ENCODE measurements at regions not wholly inside any gene's neighbourhood (a gene's known extent, or its start where the extent isn't known, plus 50 kb on each side); places are given as distances from the start of the nearest gene placed in this dataset.

- TF ChIP-seq YY1 (IDR thresholded peaks at IDR 0.05; ENCODE audit: low read depth) (no peak), RAD21 (IDR thresholded peaks at IDR 0.05; ENCODE audit: low read depth) (no peak), REST (IDR thresholded peaks at IDR 0.05; ENCODE audit: low read depth) (no peak), EP300 (IDR thresholded peaks at IDR 0.05; ENCODE audit: borderline replicate concordance) (no peak), NFIC (IDR thresholded peaks at IDR 0.05) (no peak), TAF1 (IDR thresholded peaks at IDR 0.05; ENCODE audit: low read depth) (no peak), ZBTB7A (IDR thresholded peaks at IDR 0.05; ENCODE audit: low read depth) (no peak), EGR1 (IDR thresholded peaks at IDR 0.05) (no peak), TEAD4 (IDR thresholded peaks at IDR 0.05) (no peak), MAX (IDR thresholded peaks at IDR 0.05) (no peak), CEBPB (IDR thresholded peaks at IDR 0.05) (no peak), USF1 (IDR thresholded peaks at IDR 0.05) (no peak), FOXM1 (IDR thresholded peaks at IDR 0.05; ENCODE audit: borderline replicate concordance, low read depth) (no peak), CREB1 (IDR thresholded peaks at IDR 0.05; ENCODE audit: low read depth) (no peak), TCF12 (IDR thresholded peaks at IDR 0.05; ENCODE audit: low read depth) (no peak)
Observed at GRCh38 chr11:86179646-86180064, 64.9 kb upstream of the EED start.

- TF ChIP-seq TEAD4 (IDR thresholded peaks at IDR 0.05) (no peak), NFIC (IDR thresholded peaks at IDR 0.05) (no peak), TAF1 (IDR thresholded peaks at IDR 0.05; ENCODE audit: low read depth) (no peak), RAD21 (IDR thresholded peaks at IDR 0.05; ENCODE audit: low read depth) (no peak)
Observed at GRCh38 chr11:86177302-86177701, 67.3 kb upstream of the EED start.

GRCh38 chr11:86176165-86176884 is 68.2 kb upstream of the EED start:
- no peak for TF ChIP-seq TEAD4 (IDR thresholded peaks at IDR 0.05)
- no peak for TF ChIP-seq ZBTB7A (IDR thresholded peaks at IDR 0.05; ENCODE audit: low read depth)
- TF ChIP-seq MAX (IDR thresholded peaks at IDR 0.05): no peak
- TF ChIP-seq USF1 (IDR thresholded peaks at IDR 0.05): no peak
- no peak for TF ChIP-seq EP300 (IDR thresholded peaks at IDR 0.05; ENCODE audit: borderline replicate concordance)
- no peak for TF ChIP-seq RAD21 (IDR thresholded peaks at IDR 0.05; ENCODE audit: low read depth)
- TF ChIP-seq TCF12 (IDR thresholded peaks at IDR 0.05; ENCODE audit: low read depth): no peak
- TF ChIP-seq NFIC (IDR thresholded peaks at IDR 0.05): no peak
- TF ChIP-seq REST (IDR thresholded peaks at IDR 0.05; ENCODE audit: low read depth): no peak
- no peak for TF ChIP-seq CREB1 (IDR thresholded peaks at IDR 0.05; ENCODE audit: low read depth)
- no peak for TF ChIP-seq FOXM1 (IDR thresholded peaks at IDR 0.05; ENCODE audit: borderline replicate concordance, low read depth)
- TF ChIP-seq TAF1 (IDR thresholded peaks at IDR 0.05; ENCODE audit: low read depth): no peak

- no peak for TF ChIP-seq USF1 (IDR thresholded peaks at IDR 0.05)
- TF ChIP-seq CEBPB (IDR thresholded peaks at IDR 0.05): no peak
- TF ChIP-seq TEAD4 (IDR thresholded peaks at IDR 0.05): no peak
- no peak for TF ChIP-seq CREB1 (IDR thresholded peaks at IDR 0.05; ENCODE audit: low read depth)
- TF ChIP-seq FOXM1 (IDR thresholded peaks at IDR 0.05; ENCODE audit: borderline replicate concordance, low read depth): no peak
Observed at GRCh38 chr11:86175626-86176025, 68.9 kb upstream of the EED start.

- TF ChIP-seq REST (IDR thresholded peaks at IDR 0.05; ENCODE audit: low read depth): no peak
- no peak for TF ChIP-seq YY1 (IDR thresholded peaks at IDR 0.05; ENCODE audit: low read depth)
- no peak for TF ChIP-seq TAF1 (IDR thresholded peaks at IDR 0.05; ENCODE audit: low read depth)
- TF ChIP-seq NFIC (IDR thresholded peaks at IDR 0.05): no peak
- TF ChIP-seq ZBTB7A (IDR thresholded peaks at IDR 0.05; ENCODE audit: low read depth): no peak
- no peak for TF ChIP-seq EGR1 (IDR thresholded peaks at IDR 0.05)
- no peak for TF ChIP-seq CEBPB (IDR thresholded peaks at IDR 0.05)
- TF ChIP-seq FOXM1 (IDR thresholded peaks at IDR 0.05; ENCODE audit: borderline replicate concordance, low read depth): no peak
- TF ChIP-seq CREB1 (IDR thresholded peaks at IDR 0.05; ENCODE audit: low read depth): no peak
- TF ChIP-seq TCF12 (IDR thresholded peaks at IDR 0.05; ENCODE audit: low read depth): no peak
- TF ChIP-seq TEAD4 (IDR thresholded peaks at IDR 0.05): no peak
- TF ChIP-seq USF1 (IDR thresholded peaks at IDR 0.05): no peak
- no peak for TF ChIP-seq EP300 (IDR thresholded peaks at IDR 0.05; ENCODE audit: borderline replicate concordance)
- no peak for TF ChIP-seq RAD21 (IDR thresholded peaks at IDR 0.05; ENCODE audit: low read depth)
- no peak for TF ChIP-seq MAX (IDR thresholded peaks at IDR 0.05)
Observed at GRCh38 chr11:86175191-86175590, 69.4 kb upstream of the EED start.

Measured in Ishikawa (cell line).